ENCODE measurements at regions not wholly inside any gene's neighbourhood (a gene's known extent, or its start where the extent isn't known, plus 50 kb on each side); places are given as distances from the start of the nearest gene placed in this dataset.
A peak's percentile ranks its signal among the peaks of the same experiment; 100 is the strongest.

DNA sequence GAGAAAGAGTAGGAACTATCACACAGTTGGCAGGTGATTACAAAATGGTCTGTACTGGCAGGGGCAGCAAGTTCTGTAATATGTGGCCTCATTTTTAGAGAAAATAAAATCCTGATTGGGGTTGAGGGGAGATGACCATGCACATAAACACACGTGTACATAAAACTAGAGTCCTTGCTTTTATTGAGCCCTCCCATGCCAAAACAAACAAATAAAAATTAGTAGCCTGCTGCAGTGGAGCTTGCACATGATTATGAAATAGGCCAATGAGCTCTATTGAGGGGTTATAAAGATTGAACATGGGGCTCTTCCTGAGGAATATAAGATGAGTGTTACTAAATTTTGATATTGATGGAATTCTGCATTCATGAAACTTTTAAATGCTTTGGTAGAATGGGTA, 248.4 kb downstream of the ELAVL2 start:
- WGBS, 2 donors: 57 to 67% methylated on average over 1 of the region's 1 CpG
- intact Hi-C loops (cut with DNase I; ENCODE audit: low total_unique reads): no loop called here
- no peak for TF ChIP-seq POLR2A (IDR thresholded peaks at IDR 0.05)
- TF ChIP-seq, protein P1, sequence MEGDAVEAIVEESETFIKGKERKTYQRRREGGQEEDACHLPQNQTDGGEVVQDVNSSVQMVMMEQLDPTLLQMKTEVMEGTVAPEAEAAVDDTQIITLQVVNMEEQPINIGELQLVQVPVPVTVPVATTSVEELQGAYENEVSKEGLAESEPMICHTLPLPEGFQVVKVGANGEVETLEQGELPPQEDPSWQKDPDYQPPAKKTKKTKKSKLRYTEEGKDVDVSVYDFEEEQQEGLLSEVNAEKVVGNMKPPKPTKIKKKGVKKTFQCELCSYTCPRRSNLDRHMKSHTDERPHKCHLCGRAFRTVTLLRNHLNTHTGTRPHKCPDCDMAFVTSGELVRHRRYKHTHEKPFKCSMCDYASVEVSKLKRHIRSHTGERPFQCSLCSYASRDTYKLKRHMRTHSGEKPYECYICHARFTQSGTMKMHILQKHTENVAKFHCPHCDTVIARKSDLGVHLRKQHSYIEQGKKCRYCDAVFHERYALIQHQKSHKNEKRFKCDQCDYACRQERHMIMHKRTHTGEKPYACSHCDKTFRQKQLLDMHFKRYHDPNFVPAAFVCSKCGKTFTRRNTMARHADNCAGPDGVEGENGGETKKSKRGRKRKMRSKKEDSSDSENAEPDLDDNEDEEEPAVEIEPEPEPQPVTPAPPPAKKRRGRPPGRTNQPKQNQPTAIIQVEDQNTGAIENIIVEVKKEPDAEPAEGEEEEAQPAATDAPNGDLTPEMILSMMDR (IDR thresholded peaks at IDR 0.05): no peak
- no peak overlapping the region for H3K4me3 ChIP-seq (ENCODE audit: low read depth, poor library complexity, severe bottlenecking)
- no peak for DNase-seq (ENCODE audit: low spot score in 2 of 2)

DNA sequence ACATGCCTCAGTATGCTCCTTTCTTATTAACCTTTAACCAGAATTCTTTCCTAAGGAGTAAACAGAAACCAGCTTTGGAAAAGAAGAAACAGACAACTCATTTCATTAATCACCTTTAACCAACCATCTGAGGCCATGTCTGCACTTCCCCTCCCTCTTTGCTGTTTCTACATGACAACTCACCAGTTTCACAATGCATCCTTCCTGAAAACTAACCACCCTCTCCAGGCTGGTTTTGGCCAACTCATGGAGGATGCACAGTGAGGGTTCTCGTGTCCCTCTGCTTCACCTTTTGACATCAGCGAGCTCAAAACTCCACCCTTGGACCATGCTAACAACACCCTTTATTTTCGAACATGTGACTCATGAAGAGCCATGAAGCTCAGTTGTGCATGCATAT, 244.1 kb downstream of the ELAVL2 start:
- no peak overlapping the region for H3K4me3 ChIP-seq (ENCODE audit: low read depth, poor library complexity, severe bottlenecking)
- intact Hi-C loops (cut with DNase I; ENCODE audit: low total_unique reads): no loop called here
- TF ChIP-seq, protein P1 (IDR thresholded peaks at IDR 0.05): no peak
- TF ChIP-seq POLR2A (IDR thresholded peaks at IDR 0.05): no peak
- 72 to 73% methylated on average over 3 of the region's 3 CpGs for WGBS, 2 donors
- DNase-seq (ENCODE audit: low spot score in 2 of 2): no peak

DNA sequence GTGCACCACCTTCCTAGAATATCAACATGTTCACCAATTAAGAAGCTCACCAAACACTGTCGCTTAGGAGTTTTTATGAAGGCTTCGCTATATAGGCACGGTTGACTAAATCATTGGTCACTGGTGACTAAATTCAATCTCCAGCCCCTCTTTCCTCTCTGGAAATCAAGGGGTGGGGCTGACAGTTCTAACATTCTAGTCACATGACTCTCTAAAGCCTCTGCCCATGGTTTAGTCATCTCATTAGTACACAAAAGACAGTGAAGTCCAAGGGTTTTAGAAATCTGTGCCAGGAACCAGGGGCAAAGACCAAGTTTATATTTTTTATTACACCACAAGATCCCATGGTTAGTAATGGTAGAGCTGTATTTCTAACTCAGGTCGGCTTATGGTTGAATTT, 243.2 kb downstream of the ELAVL2 start:
- TF ChIP-seq, protein P1 (IDR thresholded peaks at IDR 0.05): no peak
- TF ChIP-seq POLR2A (IDR thresholded peaks at IDR 0.05): no peak
- no peak overlapping the region for H3K4me3 ChIP-seq (ENCODE audit: low read depth, poor library complexity, severe bottlenecking)
- 94 to 99% methylated on average over 4 of the region's 4 CpGs for WGBS, 2 donors
- intact Hi-C loops (cut with DNase I; ENCODE audit: low total_unique reads): no loop called here
- no peak for DNase-seq (ENCODE audit: low spot score in 2 of 2)

DNA sequence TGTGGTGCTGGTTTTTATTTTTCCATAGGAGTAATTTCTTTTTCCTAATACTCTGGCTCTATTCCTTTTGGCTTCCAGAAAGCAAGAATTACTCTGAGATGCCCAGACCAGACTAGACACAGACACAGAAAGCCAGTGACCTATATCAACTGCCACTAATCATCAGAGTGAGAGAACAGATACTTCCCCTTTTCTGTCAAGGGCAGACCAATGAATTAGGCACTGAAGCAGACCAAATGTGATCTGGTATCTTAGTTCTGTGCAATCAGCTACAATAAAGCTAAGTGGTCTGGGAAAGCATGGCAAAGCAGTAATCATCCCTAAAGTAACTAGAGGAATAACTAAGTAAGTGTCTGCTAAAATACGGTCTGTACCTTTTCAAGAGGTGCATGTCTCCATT, 239.1 kb downstream of the ELAVL2 start:
- intact Hi-C loops (cut with DNase I; ENCODE audit: low total_unique reads): no loop called here
- no peak overlapping the region for H3K4me3 ChIP-seq (ENCODE audit: low read depth, poor library complexity, severe bottlenecking)
- TF ChIP-seq, protein P1 (IDR thresholded peaks at IDR 0.05): no peak
- no peak for TF ChIP-seq POLR2A (IDR thresholded peaks at IDR 0.05)
- 79 to 87% methylated on average over 1 of the region's 1 CpG for WGBS, 2 donors
- DNase-seq (ENCODE audit: low spot score in 2 of 2): no peak

DNA sequence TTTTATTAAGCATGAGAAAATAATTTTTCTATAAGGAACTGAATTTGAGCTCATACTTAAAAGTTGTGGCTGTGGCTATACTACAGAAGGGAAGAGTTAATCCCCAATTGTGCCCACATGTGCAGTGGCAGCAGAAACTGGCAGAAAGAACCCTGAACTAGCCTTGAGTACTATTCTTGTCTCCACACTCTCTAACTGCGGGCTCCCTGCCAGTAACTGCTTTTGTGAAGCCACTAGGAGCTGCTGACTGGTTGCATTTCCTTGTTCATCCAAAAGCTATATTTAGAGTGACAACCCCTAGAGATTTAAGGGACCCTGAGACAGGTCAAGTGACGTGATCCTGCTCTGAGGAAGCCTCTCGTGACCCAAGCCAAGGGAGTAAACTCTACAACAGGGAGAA, 238.6 kb downstream of the ELAVL2 start:
- 14 to 26% methylated on average over 3 of the region's 3 CpGs for WGBS, 2 donors
- intact Hi-C loops (cut with DNase I; ENCODE audit: low total_unique reads): no loop called here
- DNase-seq (ENCODE audit: low spot score in 2 of 2): peak; percentile 14 to 83
- no peak overlapping the region for H3K4me3 ChIP-seq (ENCODE audit: low read depth, poor library complexity, severe bottlenecking)
- no peak for TF ChIP-seq POLR2A (IDR thresholded peaks at IDR 0.05)
- TF ChIP-seq, protein P1 (IDR thresholded peaks at IDR 0.05): no peak

DNA sequence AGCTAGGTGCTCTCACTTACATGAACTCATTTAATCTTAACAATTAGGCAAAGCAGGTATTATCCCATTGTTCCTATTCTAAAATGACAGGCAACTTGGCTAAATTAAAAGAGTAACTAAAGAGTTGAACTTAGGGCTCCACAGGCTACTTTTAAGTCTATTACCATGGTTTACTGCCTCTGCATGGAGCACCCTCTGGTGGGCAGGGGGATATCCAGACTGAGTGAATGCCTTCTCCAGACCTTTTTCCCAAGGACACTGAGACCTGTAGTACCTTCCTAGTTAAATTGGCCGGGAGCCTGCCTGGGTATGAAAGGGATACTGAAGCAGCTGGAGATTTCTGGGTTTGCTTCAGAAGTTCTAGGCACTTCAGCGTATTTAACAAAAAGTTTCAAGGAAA, 238.1 kb downstream of the ELAVL2 start:
- TF ChIP-seq, protein P1 (IDR thresholded peaks at IDR 0.05): no peak
- TF ChIP-seq POLR2A (IDR thresholded peaks at IDR 0.05): no peak
- 86 to 95% methylated on average over 2 of the region's 2 CpGs for WGBS, 2 donors
- DNase-seq (ENCODE audit: low spot score in 2 of 2): no peak
- H3K4me3 ChIP-seq (ENCODE audit: low read depth, poor library complexity, severe bottlenecking): no peak overlapping the region
- intact Hi-C loops (cut with DNase I; ENCODE audit: low total_unique reads): no loop called here

All from lower leg skin (tissue), 4 donors.